GM18873 (cell line): ENCODE measurements at regions not wholly inside any gene's neighbourhood (a gene's known extent, or its start where the extent isn't known, plus 50 kb on each side); places are given as distances from the start of the nearest gene placed in this dataset.
"Not testable (repeated sequence)": the region's sequence is repeated elsewhere in the genome, so short reads cannot be mapped to it uniquely, and the experiment has no call there.

Experiments
- ATAC-seq: cut with Tn5 transposase; IDR thresholded peaks from one replicate; pipeline ENCODE4 v1.9.1; 2021; ENCODE audit warnings: mild to moderate bottlenecking, moderate library complexity, moderate number of reproducible peaks; ENCODE audit not compliant: unreplicated experiment, low FRiP score

GRCh38 chr14:23828616-23829015, 125.0 kb upstream of the DHRS4 start:
- no peak for ATAC-seq

- no peak for ATAC-seq
These were observed 123.7 kb upstream of the DHRS4 start for GRCh38 chr14:23829736-23830471.

- no peak for ATAC-seq
These were observed 122.0 kb upstream of the DHRS4 start for GRCh38 chr14:23831596-23831995.

- ATAC-seq: no peak
These were observed 91.9 kb upstream of the DHRS4 start for GRCh38 chr14:23861666-23862065.

GRCh38 chr14:23862513-23862912, 91.1 kb upstream of the DHRS4 start:
- ATAC-seq: no peak

- ATAC-seq: no peak
These were observed 89.7 kb upstream of the DHRS4 start for GRCh38 chr14:23863836-23864235.

GRCh38 chr14:23864259-23864658, 89.3 kb upstream of the DHRS4 start:
- no peak for ATAC-seq

- no peak for ATAC-seq
These were observed 88.7 kb upstream of the DHRS4 start for GRCh38 chr14:23864861-23865260.

- ATAC-seq: no peak
These were observed 88.1 kb upstream of the DHRS4 start for GRCh38 chr14:23865502-23865901.

GRCh38 chr14:23866269-23866668, 87.3 kb upstream of the DHRS4 start:
- ATAC-seq: no peak

- ATAC-seq: no peak
These were observed 84.4 kb upstream of the DHRS4 start for GRCh38 chr14:23869078-23869719.

GRCh38 chr14:23876160-23876750, 77.3 kb upstream of the DHRS4 start:
- no peak for ATAC-seq

GRCh38 chr14:23877111-23877510, 76.5 kb upstream of the DHRS4 start:
- ATAC-seq: peak; percentile 49

GRCh38 chr14:23877538-23878180, 75.9 kb upstream of the DHRS4 start:
- ATAC-seq: peak; percentile 64

- ATAC-seq: no peak
These were observed 72.3 kb upstream of the DHRS4 start for GRCh38 chr14:23881282-23881681.

GRCh38 chr14:23883684-23884540, 69.7 kb upstream of the DHRS4 start:
- no peak for ATAC-seq

- no peak for ATAC-seq
These were observed 69.0 kb upstream of the DHRS4 start for GRCh38 chr14:23884541-23884904.

- ATAC-seq: no peak
These were observed 66.0 kb upstream of the DHRS4 start for GRCh38 chr14:23887536-23887935.

- not testable (repeated sequence) for ATAC-seq
These were observed 61.9 kb upstream of the DHRS4 start for GRCh38 chr14:23891717-23892116.

- not testable (repeated sequence) for ATAC-seq
These were observed 61.3 kb upstream of the DHRS4 start for GRCh38 chr14:23892289-23892688.
